ENCODE measurements at regions not wholly inside any gene's neighbourhood (a gene's known extent, or its start where the extent isn't known, plus 50 kb on each side); places are given as distances from the start of the nearest gene placed in this dataset.

GRCh38 chr12:24500421-24500820 lies 448.5 kb downstream of the BCAT1 start:
- TF ChIP-seq CTCF (IDR thresholded peaks at IDR 0.05; ENCODE audit: insufficient read depth, low read depth, low read length) (no peak), EZH2 (IDR thresholded peaks at IDR 0.05; ENCODE audit: insufficient read depth, low read length) (no peak)
